ENCODE measurements at regions not wholly inside any gene's neighbourhood (a gene's known extent, or its start where the extent isn't known, plus 50 kb on each side); places are given as distances from the start of the nearest gene placed in this dataset.
A peak's percentile ranks its signal among the peaks of the same experiment; 100 is the strongest.

GRCh38 chr21:22573834-22574233 lies 1575.6 kb downstream of the NCAM2 start:
- H3K27me3 Mint-ChIP-seq = no peaks in the 10 kb centered on the region
- ChIA-PET CTCF (no interaction called here), POLR2A (no interaction called here)
- TF ChIP-seq CTCF (IDR thresholded peaks at IDR 0.05) = no peak
- H3K36me3 Mint-ChIP-seq (ENCODE audit: low read depth) = no peaks in the 10 kb centered on the region
- intact Hi-C loops (cut with micrococcal nuclease) = no loop called here
- no peak overlapping the region for H3K27ac Mint-ChIP-seq
- no peaks in the 10 kb centered on the region for H3K4me1 Mint-ChIP-seq (ENCODE audit: low read depth)
- no peak for DNase-seq
- no peaks in the 10 kb centered on the region for H3K9me3 Mint-ChIP-seq
- H3K4me3 Mint-ChIP-seq = no peak overlapping the region
- no peak for ATAC-seq

GRCh38 chr21:22575165-22575584 lies 1577.0 kb downstream of the NCAM2 start:
- Mint-ChIP-seq H3K4me3 (no peak overlapping the region), H3K27ac (no peak overlapping the region), H3K36me3 (ENCODE audit: low read depth) (no peaks in the 10 kb centered on the region), H3K27me3 (no peaks in the 10 kb centered on the region), H3K4me1 (ENCODE audit: low read depth) (no peaks in the 10 kb centered on the region), H3K9me3 (no peaks in the 10 kb centered on the region)
- peak; percentile 73 for ATAC-seq
- DNase-seq = peak; percentile 27
- POLR2A ChIA-PET = no interaction called here
- TF ChIP-seq CTCF (IDR thresholded peaks at IDR 0.05) = peak; percentile 52
- intact Hi-C loops (cut with micrococcal nuclease) = no loop called here
- CTCF ChIA-PET = interaction anchor here (0.7 to 1.0 kb wide), 4 partner anchors 10 to 219 kb away, joined by 3 read pairs; no protein-coding TSS in a partner anchor

GRCh38 chr21:22579741-22580140 lies 1581.5 kb downstream of the NCAM2 start:
- no peak overlapping the region for H3K27ac Mint-ChIP-seq
- no peaks in the 10 kb centered on the region for H3K36me3 Mint-ChIP-seq (ENCODE audit: low read depth)
- DNase-seq = no peak
- ChIA-PET POLR2A (no interaction called here), CTCF (no interaction called here)
- ATAC-seq = no peak
- H3K27me3 Mint-ChIP-seq = no peaks in the 10 kb centered on the region
- no peak overlapping the region for H3K4me3 Mint-ChIP-seq
- H3K9me3 Mint-ChIP-seq = no peaks in the 10 kb centered on the region
- no peak for TF ChIP-seq CTCF (IDR thresholded peaks at IDR 0.05)
- H3K4me1 Mint-ChIP-seq (ENCODE audit: low read depth) = no peaks in the 10 kb centered on the region
- intact Hi-C loops (cut with micrococcal nuclease) = no loop called here

- Mint-ChIP-seq H3K27ac (no peak overlapping the region), H3K36me3 (ENCODE audit: low read depth) (no peaks in the 10 kb centered on the region), H3K4me1 (ENCODE audit: low read depth) (no peaks in the 10 kb centered on the region), H3K4me3 (no peak overlapping the region), H3K9me3 (no peaks in the 10 kb centered on the region), H3K27me3 (no peaks in the 10 kb centered on the region)
- TF ChIP-seq CTCF (IDR thresholded peaks at IDR 0.05) = no peak
- CTCF ChIA-PET = no interaction called here
- DNase-seq (no peak), ATAC-seq (no peak)
- intact Hi-C loops (cut with micrococcal nuclease) = no loop called here
- POLR2A ChIA-PET = no interaction called here
Observed at GRCh38 chr21:22582026-22582425, 1583.8 kb downstream of the NCAM2 start.

- intact Hi-C loops (cut with micrococcal nuclease) = no loop called here
- Mint-ChIP-seq H3K9me3 (no peaks in the 10 kb centered on the region), H3K4me1 (ENCODE audit: low read depth) (no peaks in the 10 kb centered on the region), H3K27ac (no peak overlapping the region), H3K27me3 (no peaks in the 10 kb centered on the region), H3K36me3 (ENCODE audit: low read depth) (no peaks in the 10 kb centered on the region), H3K4me3 (no peak overlapping the region)
- TF ChIP-seq CTCF (IDR thresholded peaks at IDR 0.05) = no peak
- no peak for ATAC-seq
- DNase-seq = no peak
- ChIA-PET POLR2A (interaction anchor here (0.5 kb wide), 1 partner anchor 807 kb away, joined by 3 read pairs; no protein-coding TSS in a partner anchor), CTCF (no interaction called here)
Observed at GRCh38 chr21:22584308-22584707, 1586.1 kb downstream of the NCAM2 start.
